GM18870 (cell line): ENCODE measurements at regions not wholly inside any gene's neighbourhood (a gene's known extent, or its start where the extent isn't known, plus 50 kb on each side); places are given as distances from the start of the nearest gene placed in this dataset.

Experiments used
- ATAC-seq: cut with Tn5 transposase; IDR thresholded peaks from one replicate; pipeline ENCODE4 v1.9.1; 2021; ENCODE audit warnings: moderate library complexity; ENCODE audit not compliant: unreplicated experiment

- no peak for ATAC-seq
Observed at GRCh38 chr5:163619951-163620350, 114.5 kb downstream of the MAT2B start.

GRCh38 chr5:163622799-163623198 is 117.4 kb downstream of the MAT2B start:
- no peak for ATAC-seq

- ATAC-seq, result no peak
Observed at GRCh38 chr5:163623524-163623923, 118.1 kb downstream of the MAT2B start.

- ATAC-seq, result no peak
Observed at GRCh38 chr5:163623986-163624385, 118.6 kb downstream of the MAT2B start.

- ATAC-seq, result no peak
Observed at GRCh38 chr5:163624431-163624830, 119.0 kb downstream of the MAT2B start.

GRCh38 chr5:163626904-163627434 is 121.5 kb downstream of the MAT2B start:
- no peak for ATAC-seq

GRCh38 chr5:163631856-163632255 is 126.4 kb downstream of the MAT2B start:
- ATAC-seq, result no peak

- no peak for ATAC-seq
Observed at GRCh38 chr5:163633926-163634460, 128.6 kb downstream of the MAT2B start.

GRCh38 chr5:163635631-163636030 is 130.2 kb downstream of the MAT2B start:
- no peak for ATAC-seq

- no peak for ATAC-seq
Observed at GRCh38 chr5:163642904-163643303, 137.5 kb downstream of the MAT2B start.

- no peak for ATAC-seq
Observed at GRCh38 chr5:163645421-163646416, 140.3 kb downstream of the MAT2B start.

- ATAC-seq, result no peak
Observed at GRCh38 chr5:163649514-163649913, 144.1 kb downstream of the MAT2B start.

- ATAC-seq, result no peak
Observed at GRCh38 chr5:163653526-163653925, 148.1 kb downstream of the MAT2B start.

GRCh38 chr5:163658702-163659567 is 153.5 kb downstream of the MAT2B start:
- no peak for ATAC-seq

- no peak for ATAC-seq
Observed at GRCh38 chr5:163659568-163659902, 154.1 kb downstream of the MAT2B start.

- ATAC-seq, result no peak
Observed at GRCh38 chr5:163660486-163660885, 155.1 kb downstream of the MAT2B start.

- ATAC-seq, result no peak
Observed at GRCh38 chr5:163661360-163661759, 155.9 kb downstream of the MAT2B start.

GRCh38 chr5:163670036-163670435 is 164.6 kb downstream of the MAT2B start:
- no peak for ATAC-seq

GRCh38 chr5:163677092-163677491 is 171.7 kb downstream of the MAT2B start:
- ATAC-seq, result no peak

- ATAC-seq, result no peak
Observed at GRCh38 chr5:163682234-163682633, 176.8 kb downstream of the MAT2B start.

- no peak for ATAC-seq
Observed at GRCh38 chr5:163687414-163687813, 182.0 kb downstream of the MAT2B start.
